ENCODE measurements at regions not wholly inside any gene's neighbourhood (a gene's known extent, or its start where the extent isn't known, plus 50 kb on each side); places are given as distances from the start of the nearest gene placed in this dataset.

- TF ChIP-seq CTCF (conservative IDR thresholded peaks at IDR 0.05; ENCODE audit: low read depth, low read length) (no peak), SMC3 (IDR thresholded peaks at IDR 0.05; ENCODE audit: low read depth, low read length) (no peak), CEBPB (IDR thresholded peaks at IDR 0.05; ENCODE audit: low read depth, low read length) (no peak), RCOR1 (IDR thresholded peaks at IDR 0.05; ENCODE audit: insufficient replicate concordance, low read length) (no peak)
Measured at GRCh38 chr7:47709051-47709450, 127.1 kb upstream of the TNS3 start.
